Transverse colon (tissue), 4 donors: ENCODE measurements at regions not wholly inside any gene's neighbourhood (a gene's known extent, or its start where the extent isn't known, plus 50 kb on each side); places are given as distances from the start of the nearest gene placed in this dataset.

Experiments
- DNase-seq: peaks from one replicate; pipeline ENCODE4 v3.0.0-alpha.2; 2019
- H3K27ac ChIP-seq, 4 donors: fragments of 200-600 bp; sonication (generic); 2 replicates each; pipeline ENCODE4 v1.5.1; 2016 to 2018; ENCODE audit warnings: inconsistent platforms in 4 of 4
- H3K27me3 ChIP-seq: fragments of 200-600 bp; sonication (generic); 2 replicates; pipeline ENCODE4 v1.5.1; 2017; ENCODE audit warnings: inconsistent platforms
- H3K36me3 ChIP-seq, 4 donors: fragments of 200-600 bp; sonication (generic); 2 replicates each; pipeline ENCODE4 v1.5.1; 2017 to 2019; ENCODE audit warnings: inconsistent platforms in 4 of 4
- H3K4me1 ChIP-seq, 4 donors: fragments of 200-600 bp; sonication (generic); 2 replicates each; pipeline ENCODE4 v1.5.1; 2017 to 2020; ENCODE audit warnings: inconsistent platforms in 4 of 4
- H3K4me3 ChIP-seq, 4 donors: fragments of 200-600 bp; sonication (generic); 1 replicate in 1 of 4; 2 replicates in 3 of 4; pipeline versions ENCODE4 v1.5.1 to v1.6.1; 2017 to 2019; ENCODE audit warnings: inconsistent platforms in 4 of 4
- H3K9me3 ChIP-seq, 2 donors: fragments of 200-600 bp; sonication (generic); 2 replicates each; pipeline ENCODE4 v1.5.1; 2017 to 2019; ENCODE audit warnings: inconsistent platforms in 2 of 2
- EP300 ChIP-seq: sonication (generic); formaldehyde crosslinking; IDR thresholded peaks from one replicate; pipeline ENCODE4 v1.6.1; 2017; ENCODE audit warnings: antibody characterized with exemption, low read depth
- POLR2A ChIP-seq: fragments of 450-650 bp; IDR thresholded peaks from one replicate; pipeline ENCODE4 v1.6.1; 2016; ENCODE audit warnings: antibody characterized with exemption, mild to moderate bottlenecking, moderate library complexity
- POLR2AphosphoS5 ChIP-seq, 3 donors: sonication (generic); formaldehyde crosslinking; IDR thresholded peaks; one replicate each; pipeline ENCODE4 v1.6.1; 2016; ENCODE audit warnings: antibody characterized with exemption in 3 of 3
- WGBS, 2 donors: methylation state at CpG; one replicate each; pipeline ENCODE4 v1.1.5; 2018; ENCODE audit warnings: low coverage in 1 of 2; 5-methylcytosine and 5-hydroxymethylcytosine counted together
- in situ Hi-C, 4 donors: fragments of 200-750 bp; cut with MboI; loops; one replicate each; pipeline versions ENCODE4 v1.15.0 to v1.15.1; 2017; ENCODE audit warnings: low sequenced_read_pairs in 3 of 4, low pct_ligation_motif_present in 1 of 4, low pct_unique_long_range_greater_than_20kb in 1 of 4
- intact Hi-C: fragments of 100-400 bp; cut with DNase I; formaldehyde crosslinking; loops from one replicate; pipeline ENCODE4 v1.15.1; 2023; ENCODE audit warnings: low total_unique reads
- TF ChIP-seq, protein P1 (sequence below), 5 experiments: fragments of 200-600 bp in 3 of 5; fragments of 450-650 bp in 2 of 5; sonication (generic) in 3 of 5; IDR thresholded peaks; 1 replicate in 2 of 5; 2 replicates in 3 of 5; pipeline ENCODE4 v1.5.1; 2016 to 2017; ENCODE audit warnings: antibody characterized with exemption in 5 of 5, inconsistent platforms in 3 of 5, mild to moderate bottlenecking in 2 of 5, moderate library complexity in 1 of 5

- Histone ChIP-seq H3K4me3 (no peak overlapping the region), H3K9me3 (no peaks in the 10 kb centered on the region), H3K27me3 (no peaks in the 10 kb centered on the region), H3K4me1 (no peaks in the 10 kb centered on the region), H3K36me3 (no peaks in the 10 kb centered on the region), H3K27ac (no peak overlapping the region)
- in situ Hi-C loops: no loop called here
- intact Hi-C loops: no loop called here
- TF ChIP-seq POLR2AphosphoS5 (IDR thresholded peaks at IDR 0.05) (no peak), POLR2A (no peak), EP300 (no peak)
- TF ChIP-seq, protein P1, sequence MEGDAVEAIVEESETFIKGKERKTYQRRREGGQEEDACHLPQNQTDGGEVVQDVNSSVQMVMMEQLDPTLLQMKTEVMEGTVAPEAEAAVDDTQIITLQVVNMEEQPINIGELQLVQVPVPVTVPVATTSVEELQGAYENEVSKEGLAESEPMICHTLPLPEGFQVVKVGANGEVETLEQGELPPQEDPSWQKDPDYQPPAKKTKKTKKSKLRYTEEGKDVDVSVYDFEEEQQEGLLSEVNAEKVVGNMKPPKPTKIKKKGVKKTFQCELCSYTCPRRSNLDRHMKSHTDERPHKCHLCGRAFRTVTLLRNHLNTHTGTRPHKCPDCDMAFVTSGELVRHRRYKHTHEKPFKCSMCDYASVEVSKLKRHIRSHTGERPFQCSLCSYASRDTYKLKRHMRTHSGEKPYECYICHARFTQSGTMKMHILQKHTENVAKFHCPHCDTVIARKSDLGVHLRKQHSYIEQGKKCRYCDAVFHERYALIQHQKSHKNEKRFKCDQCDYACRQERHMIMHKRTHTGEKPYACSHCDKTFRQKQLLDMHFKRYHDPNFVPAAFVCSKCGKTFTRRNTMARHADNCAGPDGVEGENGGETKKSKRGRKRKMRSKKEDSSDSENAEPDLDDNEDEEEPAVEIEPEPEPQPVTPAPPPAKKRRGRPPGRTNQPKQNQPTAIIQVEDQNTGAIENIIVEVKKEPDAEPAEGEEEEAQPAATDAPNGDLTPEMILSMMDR (IDR thresholded peaks at IDR 0.05): no peak
- no peak for DNase-seq
- 82 to 89% methylated on average over 8 to 11 of the region's 11 CpGs for WGBS, 2 donors
Measured at GRCh38 chr10:124230635-124231167, 137.3 kb upstream of the CHST15 start.

GRCh38 chr10:124229989-124230634 is 136.7 kb upstream of the CHST15 start:
- DNase-seq: no peak
- no peak for TF ChIP-seq EP300
- TF ChIP-seq, protein P1 (IDR thresholded peaks at IDR 0.05): no peak
- TF ChIP-seq POLR2A: no peak
- no peak for TF ChIP-seq POLR2AphosphoS5 (IDR thresholded peaks at IDR 0.05)
- Histone ChIP-seq H3K9me3 (no peaks in the 10 kb centered on the region), H3K27ac (no peak overlapping the region), H3K4me3 (no peak overlapping the region), H3K4me1 (no peaks in the 10 kb centered on the region), H3K27me3 (no peaks in the 10 kb centered on the region), H3K36me3 (no peaks in the 10 kb centered on the region)
- intact Hi-C loops: no loop called here
- in situ Hi-C loops: no loop called here
- WGBS, 2 donors: 74 to 83% methylated on average over 13 to 15 of the region's 15 CpGs

DNA sequence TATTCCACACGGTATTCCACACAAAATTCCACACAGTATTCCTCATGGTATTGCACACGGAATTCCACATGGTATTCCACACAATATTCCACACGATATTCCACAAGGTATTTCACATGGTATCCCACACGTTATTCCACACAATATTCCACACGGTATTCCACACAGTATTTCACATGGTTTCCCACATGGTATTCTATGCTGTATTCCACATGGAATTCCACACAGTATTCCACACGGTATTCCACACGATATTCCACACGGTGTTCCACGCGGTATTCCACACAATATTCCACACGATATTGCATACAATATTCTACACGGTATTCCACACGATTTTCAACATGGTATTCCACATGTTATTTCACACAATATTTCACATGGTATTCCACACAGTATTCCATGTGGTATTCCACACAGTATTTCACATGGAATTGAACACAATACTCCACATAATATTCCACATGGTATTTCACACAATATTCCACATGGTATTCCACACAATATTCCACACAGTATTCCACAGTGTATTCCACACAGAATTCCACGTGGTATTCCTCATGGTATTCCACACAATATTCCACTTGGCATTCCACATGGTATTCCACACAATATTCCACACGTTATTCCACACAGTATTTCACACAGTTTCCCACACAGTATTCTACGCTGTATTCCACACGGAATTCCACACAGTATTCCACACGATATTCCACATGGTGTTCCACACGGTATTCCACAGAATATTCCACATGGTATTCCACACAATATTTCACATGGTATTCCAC is 136.0 kb upstream of the CHST15 start:
- H3K36me3 ChIP-seq: no peaks in the 10 kb centered on the region
- in situ Hi-C loops: no loop called here

DNA sequence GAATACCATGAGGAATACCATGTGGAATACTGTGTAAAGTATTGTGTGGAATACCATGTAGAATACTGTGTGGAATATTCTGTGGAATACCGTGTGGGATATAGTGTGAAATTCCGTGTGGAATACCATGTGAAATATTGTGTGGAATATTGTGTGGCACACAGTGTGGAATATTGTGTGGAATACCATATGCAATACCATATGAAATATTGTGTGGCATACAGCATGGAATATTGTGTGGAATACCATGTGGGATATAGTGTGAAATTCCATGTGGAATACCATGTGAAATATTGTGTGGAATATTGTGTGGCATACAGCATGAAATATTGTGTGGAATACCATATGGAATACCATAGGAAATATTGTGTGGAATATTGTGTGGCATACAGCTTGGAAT is 135.1 kb upstream of the CHST15 start:
- intact Hi-C loops (no loop called here), in situ Hi-C loops (no loop called here)
- Histone ChIP-seq H3K27ac (no peak overlapping the region), H3K27me3 (no peaks in the 10 kb centered on the region), H3K4me1 (no peaks in the 10 kb centered on the region), H3K36me3 (no peaks in the 10 kb centered on the region), H3K9me3 (no peaks in the 10 kb centered on the region), H3K4me3 (no peak overlapping the region)
- WGBS, 2 donors: 77 to 82% methylated on average over 2 of the region's 2 CpGs
- TF ChIP-seq EP300 (no peak), POLR2A (no peak), POLR2AphosphoS5 (IDR thresholded peaks at IDR 0.05) (no peak)
- TF ChIP-seq, protein P1 (IDR thresholded peaks at IDR 0.05): no peak
- no peak for DNase-seq

More for the DNA sequence above, 136.0 kb upstream of the CHST15 start:
- 86 to 92% methylated on average over 19 of the region's 19 CpGs for WGBS, 2 donors
- TF ChIP-seq, protein P1 (IDR thresholded peaks at IDR 0.05): no peak
- TF ChIP-seq EP300 (no peak), POLR2A (no peak), POLR2AphosphoS5 (IDR thresholded peaks at IDR 0.05) (no peak)
- Histone ChIP-seq H3K27ac (no peak overlapping the region), H3K9me3 (no peaks in the 10 kb centered on the region), H3K27me3 (no peaks in the 10 kb centered on the region), H3K4me1 (no peaks in the 10 kb centered on the region), H3K4me3 (no peak overlapping the region)
- no peak for DNase-seq
- intact Hi-C loops: no loop called here
